GM18870 (cell line): ENCODE measurements at regions not wholly inside any gene's neighbourhood (a gene's known extent, or its start where the extent isn't known, plus 50 kb on each side); places are given as distances from the start of the nearest gene placed in this dataset.

Experiments
- ATAC-seq: cut with Tn5 transposase; IDR thresholded peaks from one replicate; pipeline ENCODE4 v1.9.1; 2021; ENCODE audit warnings: moderate library complexity; ENCODE audit not compliant: unreplicated experiment

DNA sequence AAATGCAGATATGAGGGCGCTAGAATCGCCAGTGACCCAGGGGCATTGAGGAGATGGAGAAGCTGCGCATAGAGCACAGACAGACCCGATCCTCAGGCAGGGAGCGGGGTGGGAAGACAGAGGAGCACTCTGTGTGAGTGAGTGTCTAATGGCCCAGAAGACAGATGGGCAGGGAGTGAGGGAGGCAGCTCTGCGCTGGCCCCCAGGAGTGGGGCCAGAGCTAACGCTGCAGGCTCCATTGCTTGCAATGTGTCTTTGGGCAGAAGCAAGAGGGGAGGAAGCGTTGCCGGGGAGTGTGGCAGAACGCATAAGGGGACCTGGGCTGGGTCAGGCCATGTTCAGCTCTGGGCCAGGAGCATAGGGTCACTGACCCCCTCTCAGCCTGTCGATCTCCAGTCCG, 207.0 kb downstream of the TBXT start:
- no peak for ATAC-seq

DNA sequence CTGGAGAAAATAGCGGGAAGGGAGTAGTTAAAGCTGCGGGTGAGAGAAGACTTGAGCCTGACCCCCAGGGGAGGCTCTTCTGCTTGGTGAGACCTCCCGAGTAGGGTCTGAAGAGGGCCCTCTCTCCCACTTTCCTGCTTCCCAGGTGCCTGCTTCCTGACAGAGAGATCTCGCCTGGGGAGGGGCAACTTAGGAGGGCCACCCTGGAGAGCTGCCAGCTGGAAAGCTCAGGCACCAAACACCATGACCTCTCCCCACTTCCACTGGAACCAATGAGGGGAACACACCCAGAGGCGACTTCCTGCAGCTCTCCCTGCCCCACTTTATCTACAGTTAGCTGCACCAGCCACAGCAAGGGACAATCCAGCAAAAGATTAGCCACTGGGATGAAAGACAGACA, 208.0 kb downstream of the TBXT start:
- ATAC-seq: no peak

- ATAC-seq: no peak
Observed at GRCh38 chr6:165956874-165957273, 210.8 kb downstream of the TBXT start.

- ATAC-seq: no peak
Observed at GRCh38 chr6:165952514-165952913, 215.1 kb downstream of the TBXT start.

DNA sequence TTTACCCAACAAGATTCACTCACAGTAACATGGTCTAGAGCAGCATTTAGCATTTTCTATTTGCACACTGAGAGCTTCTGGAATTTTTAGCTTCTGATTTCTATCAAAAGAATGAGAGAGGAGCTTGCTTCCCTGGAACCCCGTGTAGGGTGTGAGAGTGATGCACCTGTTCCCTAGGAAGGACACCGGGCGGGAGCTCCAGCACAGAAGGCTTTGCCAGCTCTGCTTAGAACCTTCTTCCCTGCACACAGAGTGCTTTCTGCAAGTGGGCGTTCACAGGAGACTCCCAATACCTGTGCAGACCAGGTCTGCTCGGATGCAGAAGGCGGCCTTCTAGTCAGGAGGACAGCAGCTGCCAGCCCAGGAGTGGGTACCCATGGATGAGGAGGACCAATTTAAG, 217.3 kb downstream of the TBXT start:
- no peak for ATAC-seq

DNA sequence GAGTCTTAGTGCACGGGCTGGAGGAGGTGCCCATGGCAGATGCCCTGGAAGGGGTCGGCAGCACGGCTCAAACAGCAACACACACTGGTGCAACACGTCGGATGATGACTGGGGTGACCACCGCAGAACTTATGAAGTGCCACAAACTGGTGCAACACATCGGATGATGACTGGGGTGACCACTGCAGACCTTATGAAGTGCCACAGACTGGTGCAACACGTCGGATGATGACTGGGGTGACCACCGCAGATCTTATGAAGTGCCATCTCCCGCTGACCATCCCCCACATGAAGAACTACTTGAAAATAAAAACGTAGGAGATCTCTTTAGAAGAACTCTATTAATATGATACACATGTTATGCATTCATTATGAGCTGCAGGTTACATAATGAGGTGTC, 218.3 kb downstream of the TBXT start:
- ATAC-seq: no peak

- ATAC-seq: no peak
Observed at GRCh38 chr6:165944002-165944466, 223.6 kb downstream of the TBXT start.

DNA sequence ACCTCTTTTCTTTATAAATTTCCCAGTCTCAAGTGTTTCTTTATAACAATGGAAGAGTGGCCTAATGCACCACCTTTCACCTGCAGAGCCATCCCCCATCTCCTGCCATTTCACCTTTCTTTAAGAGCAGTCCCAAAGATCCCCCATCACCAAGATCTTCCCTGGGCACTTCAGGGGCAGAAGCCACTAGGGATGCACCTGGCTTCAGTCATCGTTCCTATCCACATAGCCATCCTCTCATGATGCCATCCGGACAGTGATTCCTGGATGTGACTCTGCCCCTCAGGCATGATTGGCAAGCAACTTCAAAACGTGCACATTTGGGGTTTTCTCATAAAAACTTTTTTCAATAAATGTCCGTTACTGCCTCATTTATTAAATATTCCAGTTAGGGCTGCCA, 225.9 kb downstream of the TBXT start:
- ATAC-seq: no peak

GRCh38 chr6:165941249-165941775, 226.3 kb downstream of the TBXT start:
- ATAC-seq: no peak

- ATAC-seq: no peak
Observed at GRCh38 chr6:165940366-165940765, 227.3 kb downstream of the TBXT start.

DNA sequence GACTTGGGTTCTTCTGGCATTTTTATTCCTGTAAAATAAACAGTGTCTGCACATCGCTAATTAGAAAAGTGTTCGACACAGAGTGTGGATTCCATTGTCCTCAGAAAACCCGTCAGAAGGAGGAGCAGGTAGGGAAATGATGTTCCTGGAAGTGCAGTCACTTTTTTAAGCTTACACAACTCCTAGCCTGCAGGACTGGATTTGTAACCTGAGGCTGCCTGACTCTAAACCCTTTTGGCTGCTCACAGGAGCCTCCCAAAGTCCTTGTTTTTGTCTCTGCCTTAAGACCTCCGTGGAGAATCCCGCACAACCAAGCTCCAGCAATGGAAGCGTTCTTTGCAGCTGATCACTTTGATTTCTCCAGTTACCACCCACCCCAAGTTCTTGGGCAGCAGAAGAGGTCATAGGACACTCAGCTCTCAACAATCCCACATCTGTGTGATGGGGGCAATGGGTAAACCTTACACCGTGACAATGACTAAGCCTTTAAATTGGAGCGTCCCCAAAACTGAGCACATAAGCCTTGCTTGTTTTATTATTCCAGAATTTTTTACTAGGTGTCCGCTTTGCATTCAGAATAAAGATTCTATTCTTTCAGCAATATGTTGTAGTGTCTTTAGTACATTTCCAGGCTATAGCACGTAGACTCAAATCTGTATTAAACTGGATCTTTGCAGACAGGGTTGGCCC, 227.9 kb downstream of the TBXT start:
- ATAC-seq: no peak

- ATAC-seq: no peak
Observed at GRCh38 chr6:165939047-165939446, 228.6 kb downstream of the TBXT start.

DNA sequence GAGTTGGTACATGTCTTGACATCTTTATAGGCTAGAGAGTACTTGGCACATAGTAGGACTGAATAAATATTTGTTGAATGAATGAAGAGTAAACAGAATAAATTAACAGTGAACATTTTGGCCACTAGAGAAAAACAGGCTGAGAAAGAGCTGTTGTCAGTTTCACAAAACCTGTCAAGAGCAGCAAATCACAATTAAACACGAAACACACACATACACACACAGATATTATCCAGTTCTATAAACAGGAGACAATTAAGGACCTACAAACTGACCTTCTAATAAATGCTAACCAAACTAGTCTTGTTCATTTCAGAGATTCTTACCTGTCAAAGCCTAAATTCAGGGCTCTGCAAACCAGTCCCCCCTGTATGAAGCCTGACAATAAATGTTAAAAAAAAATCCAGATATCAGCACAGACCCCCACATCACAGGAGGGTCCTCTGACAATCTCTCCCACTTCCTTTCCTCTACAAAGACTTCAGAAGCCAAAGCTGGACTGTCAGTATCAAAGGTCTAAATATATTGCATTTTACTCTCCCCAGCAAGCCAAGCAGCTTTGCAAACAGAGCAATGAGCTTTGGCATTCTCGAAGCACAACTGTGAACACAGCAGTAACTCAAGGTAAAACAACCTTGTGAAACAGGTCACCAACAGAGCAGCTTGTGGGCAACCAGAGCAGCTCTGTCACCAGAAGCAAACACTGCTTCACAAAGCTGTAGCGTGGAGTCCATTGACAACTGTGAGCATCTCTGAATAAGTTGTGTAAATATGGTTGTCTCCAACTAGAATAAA, 229.9 kb downstream of the TBXT start:
- no peak for ATAC-seq

DNA sequence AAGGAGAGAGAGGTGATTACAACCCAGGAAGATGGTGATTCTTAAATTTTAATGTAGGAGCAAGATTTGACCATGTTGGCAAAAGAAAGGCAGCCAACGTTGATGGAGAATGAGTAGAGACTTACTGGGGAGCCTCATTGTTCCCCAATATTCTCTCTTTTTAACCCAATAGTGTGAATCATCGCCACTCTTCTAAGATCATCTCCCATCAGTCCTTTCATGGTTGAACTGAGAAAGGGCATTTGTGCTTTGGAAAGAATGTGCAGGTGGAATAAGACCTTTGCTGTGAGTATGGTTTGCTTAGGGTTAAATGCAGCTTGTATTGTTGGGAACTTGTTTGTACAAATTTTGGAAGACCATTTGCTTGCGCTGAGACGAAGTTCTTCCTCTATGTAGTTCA, 231.0 kb downstream of the TBXT start:
- no peak for ATAC-seq

DNA sequence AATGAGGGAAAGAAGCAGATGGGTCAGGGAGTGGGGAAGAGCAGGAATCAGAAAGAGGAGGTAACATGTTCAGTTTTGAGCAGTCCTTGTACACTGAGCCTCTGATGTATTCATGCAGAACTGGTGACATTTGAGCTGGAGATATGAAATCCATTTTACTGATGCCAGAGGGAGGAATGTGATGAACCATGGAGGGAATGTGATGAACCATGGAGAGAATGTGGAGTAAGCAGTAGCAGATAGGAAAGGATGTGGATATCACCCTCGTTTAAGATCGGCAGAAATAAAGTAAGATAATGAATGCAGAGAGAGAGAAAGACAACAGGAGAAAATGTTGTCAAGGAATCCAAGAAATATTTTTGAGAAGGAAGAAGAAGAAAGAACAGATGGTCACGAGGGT, 231.6 kb downstream of the TBXT start:
- ATAC-seq: no peak

DNA sequence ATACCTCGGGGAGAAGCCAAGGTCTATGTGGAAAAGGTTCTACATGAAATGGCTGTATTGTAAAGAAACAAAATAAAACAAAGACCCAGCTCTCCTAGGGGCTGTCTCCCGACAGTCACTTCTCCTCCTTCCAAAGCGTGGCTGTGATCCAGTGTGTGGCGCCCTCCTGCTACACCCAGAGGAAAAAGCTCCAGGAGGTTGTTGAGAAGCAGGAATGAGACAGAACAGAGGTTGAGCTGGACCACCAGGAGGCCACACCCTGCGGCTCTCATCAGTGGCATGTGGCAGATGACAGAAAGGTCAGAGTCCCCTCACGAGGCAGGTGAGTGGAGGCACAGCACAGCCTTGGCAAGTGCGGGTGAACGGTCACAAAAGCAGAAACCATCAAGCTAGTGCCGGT, 236.0 kb downstream of the TBXT start:
- ATAC-seq: no peak

- ATAC-seq: no peak
Observed at GRCh38 chr6:165930668-165931214, 236.9 kb downstream of the TBXT start.

- no peak for ATAC-seq
Observed at GRCh38 chr6:165929607-165930006, 238.0 kb downstream of the TBXT start.

- ATAC-seq: no peak
Observed at GRCh38 chr6:165926378-165926777, 241.3 kb downstream of the TBXT start.

DNA sequence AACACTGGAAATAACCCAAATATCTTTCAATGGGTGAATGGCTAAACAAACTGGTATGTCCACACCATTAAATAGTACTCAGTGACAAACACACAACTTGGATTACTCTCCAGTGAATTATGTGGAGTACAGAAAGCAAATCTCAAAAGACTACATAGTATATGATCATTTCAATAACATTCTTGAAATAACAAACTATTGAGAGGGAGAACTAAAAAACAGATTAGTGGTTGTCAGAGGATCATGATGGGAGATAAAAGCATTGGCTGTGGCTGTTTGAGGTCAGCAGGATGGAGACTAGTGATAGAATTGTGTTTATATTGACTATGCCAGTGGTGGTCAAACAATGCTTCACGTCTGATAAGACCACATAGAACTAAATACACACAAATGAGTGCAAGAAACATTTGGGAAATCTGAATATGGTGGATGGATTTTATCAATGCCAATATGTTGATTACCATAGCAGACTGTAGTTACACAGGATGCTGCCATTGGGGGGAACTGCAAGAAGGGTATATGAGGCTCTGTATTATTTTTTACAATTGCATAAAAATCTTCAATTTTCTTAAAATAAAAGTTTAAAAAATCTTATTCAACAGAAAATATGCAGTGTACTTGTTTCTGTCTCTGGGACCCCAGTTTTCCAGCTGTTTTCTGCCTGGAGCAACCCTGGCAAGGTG, 242.0 kb downstream of the TBXT start:
- ATAC-seq: no peak

GRCh38 chr6:165922309-165922794, 245.3 kb downstream of the TBXT start:
- ATAC-seq: no peak
